Effector memory CD4-positive, alpha-beta T cell (primary cell): ENCODE measurements at regions not wholly inside any gene's neighbourhood (a gene's known extent, or its start where the extent isn't known, plus 50 kb on each side); places are given as distances from the start of the nearest gene placed in this dataset.
"Not testable (repeated sequence)": the region's sequence is repeated elsewhere in the genome, so short reads cannot be mapped to it uniquely, and the experiment has no call there.

Experiments
- DNase-seq, 3 donors: peaks; one replicate each; pipeline ENCODE4 v3.0.0-alpha.2; 2020
- H3K27ac ChIP-seq: 2 replicates; pipeline ENCODE4 v1.7.0; 2013; ENCODE audit warnings: mild to moderate bottlenecking, low read length, moderate library complexity; ENCODE audit not compliant: insufficient read depth, poor library complexity, severe bottlenecking
- H3K27me3 ChIP-seq: replicated peaks from 2 replicates; pipeline ENCODE4 v1.7.0; 2013; ENCODE audit warnings: mild to moderate bottlenecking, low read length; ENCODE audit not compliant: insufficient read depth, control insufficient read depth, poor library complexity, severe bottlenecking
- H3K36me3 ChIP-seq: 2 replicates; pipeline ENCODE4 v1.7.0; 2013; ENCODE audit warnings: mild to moderate bottlenecking, low read length, moderate library complexity; ENCODE audit not compliant: control insufficient read depth, insufficient read depth
- H3K4me1 ChIP-seq: 2 replicates; pipeline ENCODE4 v1.7.0; 2013; ENCODE audit warnings: low read length, mild to moderate bottlenecking; ENCODE audit not compliant: control insufficient read depth, insufficient read depth, poor library complexity, severe bottlenecking
- H3K4me3 ChIP-seq: 2 replicates; pipeline ENCODE4 v1.7.0; 2013; ENCODE audit warnings: low read length, low read depth, mild to moderate bottlenecking; ENCODE audit not compliant: insufficient read depth, poor library complexity, severe bottlenecking
- H3K9me3 ChIP-seq: 2 replicates; pipeline ENCODE4 v1.7.0; 2013; ENCODE audit warnings: mild to moderate bottlenecking, low read length, moderate library complexity; ENCODE audit not compliant: control insufficient read depth

DNA sequence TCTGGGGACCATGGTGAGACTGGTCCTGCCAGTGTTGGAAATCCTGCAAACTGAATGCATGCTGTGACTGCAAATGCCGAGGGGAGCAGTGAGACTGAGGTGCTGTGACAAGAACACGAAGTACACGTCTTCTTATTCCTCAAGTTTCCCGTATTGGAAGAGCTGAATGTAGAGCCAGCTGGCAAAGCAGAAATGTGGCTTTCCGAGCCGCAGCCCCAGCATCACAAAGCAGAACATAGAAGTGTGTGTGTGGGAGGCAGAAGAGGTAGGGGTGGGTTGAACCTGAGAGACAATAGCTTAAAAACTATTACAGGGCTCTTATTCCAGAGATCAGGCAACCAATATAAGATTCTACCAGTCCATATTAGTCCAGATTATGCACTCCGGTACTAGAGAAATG is 98.8 kb downstream of the CARTPT start:
- no peak for DNase-seq

DNA sequence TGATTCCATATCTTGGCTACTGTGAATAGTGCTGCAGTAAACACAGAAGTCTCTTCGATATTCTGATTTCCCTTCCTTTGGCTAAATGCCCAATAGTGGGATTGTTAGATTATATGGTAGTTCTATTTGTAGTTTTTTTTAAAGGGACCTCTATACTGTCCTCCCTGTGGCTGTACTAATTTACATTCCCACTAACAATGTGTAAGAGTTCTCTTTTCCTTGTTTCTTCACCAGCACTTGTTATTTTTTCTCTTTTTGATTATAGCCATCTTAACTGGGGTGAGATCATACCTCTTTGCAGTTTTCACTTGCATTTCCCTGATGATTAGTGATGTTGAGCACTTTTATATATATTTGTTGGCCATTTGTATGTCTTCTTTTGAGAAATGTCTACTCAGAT is 102.0 kb downstream of the CARTPT start:
- no peaks in the 10 kb centered on the region for H3K9me3 ChIP-seq

More for the DNA sequence above, 98.8 kb downstream of the CARTPT start:
- Histone ChIP-seq H3K27me3 (no peaks in the 10 kb centered on the region), H3K4me1 (no peaks in the 10 kb centered on the region), H3K36me3 (no peaks in the 10 kb centered on the region), H3K27ac (no peak overlapping the region), H3K9me3 (no peaks in the 10 kb centered on the region), H3K4me3 (no peak overlapping the region)

DNA sequence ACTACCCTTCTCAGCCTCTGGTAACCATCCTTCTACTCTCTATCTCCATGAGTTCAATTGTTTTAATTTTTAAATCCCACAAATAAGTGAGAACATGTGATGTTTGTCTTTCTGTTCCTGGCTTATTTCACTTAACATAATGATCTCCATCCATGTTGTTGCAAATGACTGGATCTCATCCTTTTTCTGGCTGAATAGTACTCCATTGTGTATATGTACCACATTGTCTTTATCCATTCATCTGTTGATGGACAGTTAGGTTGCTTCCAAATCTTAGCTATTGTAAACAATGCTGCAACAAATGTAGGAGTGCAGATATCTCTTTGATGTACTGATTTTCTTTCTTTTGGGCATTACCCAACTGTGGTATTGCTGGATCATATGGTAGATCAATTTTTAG is 103.0 kb downstream of the CARTPT start:
- H3K4me3 ChIP-seq = not testable (repeated sequence)

More for the DNA sequence above, 102.0 kb downstream of the CARTPT start:
- no peak overlapping the region for H3K4me3 ChIP-seq
- DNase-seq = no peak
- H3K27me3 ChIP-seq = no peaks in the 10 kb centered on the region
- no peaks in the 10 kb centered on the region for H3K4me1 ChIP-seq
- no peaks in the 10 kb centered on the region for H3K36me3 ChIP-seq
- H3K27ac ChIP-seq = no peak overlapping the region

DNA sequence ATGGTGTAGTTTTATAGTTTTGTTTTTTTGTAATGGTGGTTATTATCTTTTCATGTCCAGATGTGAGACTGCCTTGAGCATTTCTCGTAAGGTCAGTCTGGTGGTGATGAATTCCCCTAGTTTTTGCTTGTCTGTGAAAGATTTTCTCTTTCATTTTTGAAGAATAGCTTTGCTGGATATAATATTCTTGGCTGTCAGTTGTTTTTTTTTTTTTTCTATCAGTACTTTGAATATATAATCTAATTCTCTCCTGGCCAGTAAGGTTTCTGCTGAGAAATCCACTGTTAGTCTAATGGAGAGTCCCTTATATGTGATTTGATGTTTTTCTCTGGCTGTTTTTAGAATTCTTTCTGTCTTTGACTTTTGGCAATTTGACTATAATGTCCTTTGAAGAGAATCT is 106.9 kb downstream of the CARTPT start:
- Histone ChIP-seq H3K27me3 (no peaks in the 10 kb centered on the region), H3K4me1 (no peaks in the 10 kb centered on the region), H3K27ac (no peak overlapping the region), H3K4me3 (no peak overlapping the region), H3K9me3 (no peaks in the 10 kb centered on the region), H3K36me3 (no peaks in the 10 kb centered on the region)
- DNase-seq = no peak

More for the DNA sequence above, 103.0 kb downstream of the CARTPT start:
- H3K27ac ChIP-seq, DNase-seq, H3K9me3 ChIP-seq, H3K36me3 ChIP-seq, H3K27me3 ChIP-seq, H3K4me1 ChIP-seq: not testable (repeated sequence)

GRCh38 chr5:71828291-71829040 is 109.4 kb downstream of the CARTPT start:
- Histone ChIP-seq H3K4me1 (no peaks in the 10 kb centered on the region), H3K4me3 (no peak overlapping the region), H3K27ac (no peak overlapping the region), H3K36me3 (no peaks in the 10 kb centered on the region), H3K9me3 (no peaks in the 10 kb centered on the region), H3K27me3 (no peaks in the 10 kb centered on the region)
- DNase-seq = no peak

DNA sequence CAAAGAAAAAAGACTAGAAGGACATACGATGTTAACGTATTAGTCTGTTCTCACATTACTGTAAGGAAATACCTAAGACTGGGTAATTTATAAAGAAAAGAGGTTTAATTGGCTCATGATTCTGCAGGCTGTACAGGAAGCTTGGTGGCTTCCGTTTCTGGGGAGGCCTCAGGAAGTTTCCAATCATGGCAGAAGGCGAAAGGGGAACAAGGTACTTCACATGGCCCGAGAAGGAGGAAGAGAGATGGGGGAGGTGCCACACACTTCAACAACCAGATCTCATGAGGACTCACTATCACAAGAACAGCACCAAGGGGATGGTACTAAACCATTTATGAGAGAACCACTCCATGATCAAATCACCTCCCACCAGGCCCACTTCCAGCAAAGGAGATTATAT is 110.1 kb downstream of the CARTPT start:
- Histone ChIP-seq H3K27ac (no peak overlapping the region), H3K9me3 (no peaks in the 10 kb centered on the region), H3K4me1 (no peaks in the 10 kb centered on the region), H3K4me3 (no peak overlapping the region), H3K36me3 (no peaks in the 10 kb centered on the region), H3K27me3 (no peaks in the 10 kb centered on the region)
- no peak for DNase-seq

DNA sequence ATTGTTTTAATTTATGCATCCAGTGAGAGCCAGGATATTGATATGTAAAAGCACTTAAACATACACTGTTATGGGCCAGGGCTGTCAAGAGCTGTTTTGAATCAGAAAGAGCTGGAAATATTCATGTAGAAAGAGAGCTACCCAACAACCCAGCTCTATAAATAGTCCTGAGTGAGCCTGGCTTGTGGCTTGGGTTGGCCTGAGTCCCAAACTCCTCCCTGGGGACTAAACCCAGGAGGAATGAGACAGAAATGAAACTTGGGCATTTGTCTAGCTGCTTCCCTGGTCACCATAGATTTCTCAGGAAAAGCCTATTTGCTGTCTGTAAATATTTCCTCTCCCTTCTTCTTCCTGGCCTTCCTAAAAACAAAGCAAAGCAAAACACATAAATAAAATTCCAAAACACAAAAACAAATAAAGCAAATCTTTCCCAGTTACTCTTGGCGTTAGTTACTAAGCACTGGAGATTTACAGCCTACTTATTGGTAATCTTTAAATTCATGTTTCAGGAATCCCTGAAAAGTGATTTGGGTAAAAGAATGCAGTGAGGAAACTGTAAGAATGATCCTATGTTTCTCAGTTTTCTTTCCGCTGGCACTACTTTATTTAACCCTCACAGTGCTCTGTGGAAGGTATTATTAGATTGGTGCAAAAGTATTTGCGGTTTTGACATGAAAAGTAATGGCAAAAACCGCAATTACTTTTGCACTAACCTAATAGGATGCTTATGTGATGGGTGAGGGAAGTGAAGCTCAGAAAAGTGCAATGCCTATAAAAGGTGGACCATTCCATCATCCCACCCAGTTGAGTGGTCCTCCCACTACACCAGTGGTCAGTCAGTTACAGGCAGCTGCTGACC is 111.8 kb downstream of the CARTPT start:
- H3K4me3 ChIP-seq = no peak overlapping the region
- no peaks in the 10 kb centered on the region for H3K36me3 ChIP-seq
- DNase-seq = no peak
- no peaks in the 10 kb centered on the region for H3K4me1 ChIP-seq
- no peaks in the 10 kb centered on the region for H3K9me3 ChIP-seq
- H3K27me3 ChIP-seq = no peaks in the 10 kb centered on the region
- H3K27ac ChIP-seq = no peak overlapping the region

DNA sequence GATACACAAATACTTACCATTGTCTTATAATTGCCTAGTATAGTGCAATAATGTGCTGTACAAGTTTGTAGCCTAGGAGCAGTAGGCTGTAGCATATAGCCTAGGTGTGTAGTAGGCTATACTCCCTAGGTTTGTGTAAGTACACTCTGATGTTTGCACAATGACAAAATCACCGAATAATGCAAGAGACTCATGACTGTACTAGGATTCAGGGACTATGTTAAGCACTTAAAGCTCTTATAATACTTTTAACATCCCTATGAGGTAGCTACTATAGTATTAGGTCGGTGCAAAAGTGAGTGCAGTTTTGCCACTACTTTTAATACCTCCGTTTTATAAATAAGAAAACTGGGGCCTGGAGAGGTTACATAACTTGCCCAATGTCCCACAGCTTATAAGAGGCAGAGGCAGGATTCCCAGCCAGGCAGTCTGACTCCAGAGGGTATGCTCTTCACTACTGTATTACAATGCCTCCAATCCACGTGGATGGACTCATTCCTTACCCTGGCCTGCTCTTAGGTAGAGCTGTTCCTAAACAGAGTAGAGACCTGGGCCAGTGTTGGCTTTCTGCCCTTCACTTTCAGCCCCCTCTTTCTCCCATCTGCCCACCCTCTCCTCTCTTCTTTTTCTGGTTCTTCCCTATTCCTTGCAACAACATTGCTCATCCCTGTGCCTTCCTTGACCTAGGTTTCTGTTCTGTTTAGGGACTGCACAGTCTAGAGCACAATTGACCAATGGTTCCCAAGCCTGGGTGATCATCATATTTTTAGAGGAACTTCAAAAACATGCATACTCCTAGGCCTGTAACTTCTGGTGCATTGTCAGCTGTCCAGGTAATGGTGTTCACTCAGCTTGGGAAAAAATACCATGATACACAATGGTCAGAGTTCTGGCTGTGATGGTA is 114.0 kb downstream of the CARTPT start:
- H3K4me1 ChIP-seq = no peaks in the 10 kb centered on the region
- H3K27ac ChIP-seq = no peak overlapping the region
- no peaks in the 10 kb centered on the region for H3K27me3 ChIP-seq
- no peak for DNase-seq
- H3K9me3 ChIP-seq = no peaks in the 10 kb centered on the region
- H3K36me3 ChIP-seq = no peaks in the 10 kb centered on the region
- no peak overlapping the region for H3K4me3 ChIP-seq

DNA sequence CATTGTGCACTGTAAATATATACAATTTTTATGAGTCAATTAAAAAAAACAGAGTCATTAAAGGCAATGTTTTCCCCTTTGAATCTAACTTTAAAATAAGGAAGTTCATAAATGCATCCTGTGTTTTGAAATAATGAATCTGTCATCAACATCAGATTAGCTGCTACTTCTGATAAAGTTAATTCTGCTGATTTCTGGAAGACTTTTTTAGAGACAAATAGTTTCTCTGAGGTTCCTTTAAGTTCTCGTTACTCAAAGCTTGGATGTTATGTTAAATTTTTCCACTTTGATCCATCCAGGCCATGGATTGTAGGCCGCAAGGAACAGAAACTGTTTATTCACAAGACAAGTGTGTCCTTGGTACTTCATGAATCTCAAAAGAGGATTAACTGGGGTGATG is 115.5 kb downstream of the CARTPT start:
- DNase-seq = no peak
- no peaks in the 10 kb centered on the region for H3K9me3 ChIP-seq
- H3K36me3 ChIP-seq = no peaks in the 10 kb centered on the region
- no peaks in the 10 kb centered on the region for H3K27me3 ChIP-seq
- H3K27ac ChIP-seq = no peak overlapping the region
- H3K4me3 ChIP-seq = no peak overlapping the region
- H3K4me1 ChIP-seq = no peaks in the 10 kb centered on the region
